Activated T-helper 17 cell treated with anti-CD3 and anti-CD28 coated beads, Interleukin-2, amount 50 U/mL, for 72 hours (primary cell): ENCODE measurements at regions not wholly inside any gene's neighbourhood (a gene's known extent, or its start where the extent isn't known, plus 50 kb on each side); places are given as distances from the start of the nearest gene placed in this dataset.
"Not testable (repeated sequence)": the region's sequence is repeated elsewhere in the genome, so short reads cannot be mapped to it uniquely, and the experiment has no call there.

Experiments used
- ATAC-seq: fragments of 150-1000 bp; cut with Tn5 transposase; replicated peaks from 2 replicates; pipeline ENCODE4 v1.10.0; 2021; ENCODE audit warnings: mild to moderate bottlenecking, moderate library complexity
- H3K27ac Mint-ChIP-seq: one replicate; pipeline ENCODE4 v1.8.0; 2022; ENCODE audit warnings: mixed read lengths
- H3K27me3 Mint-ChIP-seq: one replicate; pipeline ENCODE4 v1.8.0; 2022; ENCODE audit warnings: mixed read lengths
- H3K36me3 Mint-ChIP-seq: one replicate; pipeline ENCODE4 v1.8.0; 2022; ENCODE audit warnings: low read depth, mild to moderate bottlenecking, mixed read lengths
- H3K4me1 Mint-ChIP-seq: one replicate; pipeline ENCODE4 v1.8.0; 2022; ENCODE audit warnings: mixed read lengths
- H3K4me3 Mint-ChIP-seq: one replicate; pipeline ENCODE4 v1.8.0; 2022; ENCODE audit warnings: mild to moderate bottlenecking, mixed read lengths
- H3K9me3 Mint-ChIP-seq: one replicate; pipeline ENCODE4 v1.8.0; 2022; ENCODE audit warnings: mixed read lengths

- Mint-ChIP-seq H3K9me3 (peaks cover 3% of the 10 kb centered on the region), H3K27me3 (peaks cover 7% of the 10 kb centered on the region), H3K36me3 (no peaks in the 10 kb centered on the region), H3K4me1 (no peaks in the 10 kb centered on the region), H3K27ac (no peak overlapping the region), H3K4me3 (no peak overlapping the region)
- ATAC-seq = no peak
These were observed 71.1 kb upstream of the HSPB3 start for GRCh38 chr5:54384356-54384933.

- H3K4me1 Mint-ChIP-seq = no peaks in the 10 kb centered on the region
- no peaks in the 10 kb centered on the region for H3K9me3 Mint-ChIP-seq
- no peak overlapping the region for H3K27ac Mint-ChIP-seq
- no peaks in the 10 kb centered on the region for H3K36me3 Mint-ChIP-seq
- H3K4me3 Mint-ChIP-seq = no peak overlapping the region
- no peak for ATAC-seq
- H3K27me3 Mint-ChIP-seq = peaks cover 7% of the 10 kb centered on the region
These were observed 71.6 kb upstream of the HSPB3 start for GRCh38 chr5:54383941-54384340.

GRCh38 chr5:54383225-54383901 is 72.1 kb upstream of the HSPB3 start:
- Mint-ChIP-seq H3K9me3 (no peaks in the 10 kb centered on the region), H3K4me1 (no peaks in the 10 kb centered on the region), H3K27me3 (peaks cover 10% of the 10 kb centered on the region), H3K27ac (no peak overlapping the region), H3K4me3 (no peak overlapping the region), H3K36me3 (no peaks in the 10 kb centered on the region)
- ATAC-seq = no peak

- H3K4me3 Mint-ChIP-seq, ATAC-seq, H3K27ac Mint-ChIP-seq, H3K36me3 Mint-ChIP-seq, H3K4me1 Mint-ChIP-seq, H3K9me3 Mint-ChIP-seq: not testable (repeated sequence)
- peaks cover 16% of the 10 kb centered on the region for H3K27me3 Mint-ChIP-seq
These were observed 70.9 kb upstream of the ARL15 start for GRCh38 chr5:54381319-54381718.

GRCh38 chr5:54379590-54379989 is 69.2 kb upstream of the ARL15 start:
- Mint-ChIP-seq H3K27ac (no peak overlapping the region), H3K27me3 (peaks cover 27% of the 10 kb centered on the region), H3K9me3 (no peaks in the 10 kb centered on the region), H3K4me3 (no peak overlapping the region), H3K4me1 (no peaks in the 10 kb centered on the region), H3K36me3 (no peaks in the 10 kb centered on the region)
- no peak for ATAC-seq

- H3K4me1 Mint-ChIP-seq = no peaks in the 10 kb centered on the region
- peaks cover 31% of the 10 kb centered on the region for H3K27me3 Mint-ChIP-seq
- no peak for ATAC-seq
- no peaks in the 10 kb centered on the region for H3K9me3 Mint-ChIP-seq
- H3K4me3 Mint-ChIP-seq = no peak overlapping the region
- no peaks in the 10 kb centered on the region for H3K36me3 Mint-ChIP-seq
- H3K27ac Mint-ChIP-seq = no peak overlapping the region
These were observed 68.3 kb upstream of the ARL15 start for GRCh38 chr5:54378707-54379106.

GRCh38 chr5:54377339-54377738 is 67.0 kb upstream of the ARL15 start:
- H3K4me3 Mint-ChIP-seq, H3K36me3 Mint-ChIP-seq, H3K4me1 Mint-ChIP-seq, H3K9me3 Mint-ChIP-seq, H3K27ac Mint-ChIP-seq, ATAC-seq: not testable (repeated sequence)
- peaks cover 40% of the 10 kb centered on the region for H3K27me3 Mint-ChIP-seq

GRCh38 chr5:54370982-54371381 is 60.6 kb upstream of the ARL15 start:
- Mint-ChIP-seq H3K9me3 (no peaks in the 10 kb centered on the region), H3K27me3 (peaks cover 34% of the 10 kb centered on the region), H3K27ac (no peak overlapping the region), H3K4me1 (no peaks in the 10 kb centered on the region), H3K4me3 (no peak overlapping the region), H3K36me3 (no peaks in the 10 kb centered on the region)
- no peak for ATAC-seq

- Mint-ChIP-seq H3K27ac (no peak overlapping the region), H3K9me3 (no peaks in the 10 kb centered on the region), H3K4me1 (no peaks in the 10 kb centered on the region), H3K4me3 (no peak overlapping the region), H3K27me3 (peaks cover 20% of the 10 kb centered on the region), H3K36me3 (no peaks in the 10 kb centered on the region)
- ATAC-seq = no peak
These were observed 57.5 kb upstream of the ARL15 start for GRCh38 chr5:54367844-54368243.

GRCh38 chr5:54366707-54367106 is 56.3 kb upstream of the ARL15 start:
- Mint-ChIP-seq H3K36me3 (no peaks in the 10 kb centered on the region), H3K4me1 (no peaks in the 10 kb centered on the region), H3K9me3 (no peaks in the 10 kb centered on the region), H3K27ac (no peak overlapping the region), H3K4me3 (no peak overlapping the region), H3K27me3 (peaks cover 17% of the 10 kb centered on the region)
- ATAC-seq = no peak

- ATAC-seq = no peak
- no peaks in the 10 kb centered on the region for H3K36me3 Mint-ChIP-seq
- H3K4me3 Mint-ChIP-seq = no peak overlapping the region
- H3K4me1 Mint-ChIP-seq = no peaks in the 10 kb centered on the region
- H3K9me3 Mint-ChIP-seq = no peaks in the 10 kb centered on the region
- peaks cover 21% of the 10 kb centered on the region for H3K27me3 Mint-ChIP-seq
- H3K27ac Mint-ChIP-seq = no peak overlapping the region
These were observed 53.3 kb upstream of the ARL15 start for GRCh38 chr5:54363669-54364068.

- Mint-ChIP-seq H3K4me1 (no peaks in the 10 kb centered on the region), H3K27ac (no peak overlapping the region), H3K4me3 (no peak overlapping the region), H3K9me3 (no peaks in the 10 kb centered on the region), H3K36me3 (no peaks in the 10 kb centered on the region), H3K27me3 (peaks cover 21% of the 10 kb centered on the region)
- ATAC-seq = no peak
These were observed 52.7 kb upstream of the ARL15 start for GRCh38 chr5:54362992-54363625.

- Mint-ChIP-seq H3K36me3 (no peaks in the 10 kb centered on the region), H3K4me3 (no peak overlapping the region), H3K27me3 (peaks cover 25% of the 10 kb centered on the region), H3K27ac (no peak overlapping the region), H3K4me1 (no peaks in the 10 kb centered on the region), H3K9me3 (no peaks in the 10 kb centered on the region)
- ATAC-seq = no peak
These were observed 52.1 kb upstream of the ARL15 start for GRCh38 chr5:54362434-54362833.

- no peak for ATAC-seq
- no peaks in the 10 kb centered on the region for H3K4me1 Mint-ChIP-seq
- peaks cover 27% of the 10 kb centered on the region for H3K27me3 Mint-ChIP-seq
- H3K36me3 Mint-ChIP-seq = no peaks in the 10 kb centered on the region
- no peak overlapping the region for H3K27ac Mint-ChIP-seq
- no peak overlapping the region for H3K4me3 Mint-ChIP-seq
- H3K9me3 Mint-ChIP-seq = no peaks in the 10 kb centered on the region
These were observed 51.5 kb upstream of the ARL15 start for GRCh38 chr5:54361691-54362411.
